Large intestine (tissue), 3 donors: ENCODE measurements at regions not wholly inside any gene's neighbourhood (a gene's known extent, or its start where the extent isn't known, plus 50 kb on each side); places are given as distances from the start of the nearest gene placed in this dataset.

ENCODE experiments used
- DNase-seq, 2 donors: peaks; one replicate each; pipeline versions ENCODE4 v3.0.0 to v3.0.0-alpha.2; 2013
- H3K27ac ChIP-seq: one replicate; pipeline ENCODE4 v1.5.1; 2013; ENCODE audit warnings: low read length
- H3K27me3 ChIP-seq: 2 replicates; pipeline ENCODE4 v1.6.1; 2013; ENCODE audit warnings: low read length; ENCODE audit not compliant: control insufficient read depth, insufficient read depth
- H3K36me3 ChIP-seq: 2 replicates; pipeline ENCODE4 v1.6.1; 2013; ENCODE audit warnings: low read length; ENCODE audit not compliant: control insufficient read depth, insufficient read depth
- H3K4me1 ChIP-seq: one replicate; pipeline ENCODE4 v1.6.1; 2013; ENCODE audit warnings: low read length; ENCODE audit not compliant: control insufficient read depth, insufficient read depth
- H3K4me3 ChIP-seq: one replicate; pipeline ENCODE4 v1.5.1; 2013; ENCODE audit warnings: low read length
- H3K9me3 ChIP-seq: one replicate; pipeline ENCODE4 v1.6.1; 2013; ENCODE audit warnings: mild to moderate bottlenecking, low read depth, low read length, moderate library complexity; ENCODE audit not compliant: control insufficient read depth
- WGBS: methylation state at CpG from one replicate; pipeline ENCODE4 v1.1.5; 2013; ENCODE audit warnings: low lambda C conversion rate; ENCODE audit not compliant: insufficient coverage; 5-methylcytosine and 5-hydroxymethylcytosine counted together

DNA sequence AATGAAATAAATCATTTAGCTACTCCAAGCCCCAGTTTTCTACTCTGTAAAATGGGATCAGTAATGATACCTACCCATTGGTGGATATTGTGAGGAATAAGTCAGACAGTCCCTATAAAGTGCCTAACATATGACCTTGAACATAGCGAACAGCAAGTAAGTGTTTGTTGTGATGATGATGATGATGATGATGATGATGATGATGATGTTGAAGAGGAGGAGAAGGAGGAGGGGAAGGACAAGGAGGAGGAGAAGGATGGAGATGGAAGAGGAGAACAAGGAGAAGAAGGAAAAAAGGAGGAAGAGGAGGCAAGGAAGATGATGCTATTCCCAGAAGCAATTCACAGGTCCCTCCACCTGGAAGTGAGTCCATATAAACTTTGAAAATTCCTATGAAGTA is 264.3 kb downstream of the MAFB start:
- no peak overlapping the region for H3K4me3 ChIP-seq
- H3K9me3 ChIP-seq = no peaks in the 10 kb centered on the region
- no peaks in the 10 kb centered on the region for H3K4me1 ChIP-seq
- H3K27me3 ChIP-seq = peaks cover 5% of the 10 kb centered on the region
- no peak for DNase-seq
- H3K27ac ChIP-seq = no peak overlapping the region
- H3K36me3 ChIP-seq = no peaks in the 10 kb centered on the region
- WGBS = 83% methylated on average over 1 of the region's 1 CpG

DNA sequence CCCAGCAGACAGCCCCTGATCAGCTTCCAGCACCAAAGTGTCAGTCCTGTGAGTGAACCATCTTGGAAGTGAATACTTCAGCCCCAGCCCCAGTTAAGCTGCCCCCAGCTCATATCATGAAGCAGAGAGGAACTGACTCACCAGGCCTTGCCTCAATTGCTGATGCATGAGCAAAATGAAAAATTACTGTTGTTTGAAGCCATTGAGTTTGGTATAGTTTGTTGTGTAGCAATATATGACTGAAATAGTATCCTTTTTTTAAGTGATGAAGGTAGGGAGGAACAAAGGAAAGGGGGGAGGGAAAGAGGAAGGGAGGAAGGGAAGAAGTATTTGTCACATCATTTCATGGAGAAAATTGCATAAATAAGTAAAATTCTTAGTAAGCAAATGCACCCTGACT is 266.4 kb downstream of the MAFB start:
- Histone ChIP-seq H3K4me1 (no peaks in the 10 kb centered on the region), H3K36me3 (no peaks in the 10 kb centered on the region), H3K27me3 (peaks cover 5% of the 10 kb centered on the region), H3K4me3 (no peak overlapping the region), H3K9me3 (no peaks in the 10 kb centered on the region), H3K27ac (no peak overlapping the region)
- no peak for DNase-seq

DNA sequence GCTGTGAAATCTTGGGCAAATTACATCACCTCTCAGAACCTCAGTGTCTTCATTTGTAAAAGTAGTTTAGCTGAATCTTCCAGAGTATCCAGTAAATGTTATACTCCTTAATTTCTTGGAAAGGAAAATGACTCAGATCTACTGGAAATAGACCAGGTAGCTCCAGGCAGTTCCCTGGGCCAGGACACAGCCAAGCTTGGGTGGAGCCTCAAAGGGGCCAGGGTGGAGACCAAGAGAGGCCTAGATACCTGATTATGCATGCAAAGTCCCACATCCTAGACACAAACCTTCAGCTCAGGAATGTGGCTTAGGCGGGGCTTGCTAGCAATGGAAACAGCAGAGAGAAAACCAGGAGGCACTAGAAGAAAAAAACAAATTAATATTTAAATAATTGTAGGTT is 272.8 kb downstream of the MAFB start:
- WGBS = no CpG with 5 or more reads among the region's 1 CpG
- Histone ChIP-seq H3K27me3 (no peaks in the 10 kb centered on the region), H3K4me3 (no peak overlapping the region), H3K36me3 (no peaks in the 10 kb centered on the region), H3K4me1 (no peaks in the 10 kb centered on the region), H3K27ac (no peak overlapping the region), H3K9me3 (peaks cover 2% of the 10 kb centered on the region)
- no peak for DNase-seq

DNA sequence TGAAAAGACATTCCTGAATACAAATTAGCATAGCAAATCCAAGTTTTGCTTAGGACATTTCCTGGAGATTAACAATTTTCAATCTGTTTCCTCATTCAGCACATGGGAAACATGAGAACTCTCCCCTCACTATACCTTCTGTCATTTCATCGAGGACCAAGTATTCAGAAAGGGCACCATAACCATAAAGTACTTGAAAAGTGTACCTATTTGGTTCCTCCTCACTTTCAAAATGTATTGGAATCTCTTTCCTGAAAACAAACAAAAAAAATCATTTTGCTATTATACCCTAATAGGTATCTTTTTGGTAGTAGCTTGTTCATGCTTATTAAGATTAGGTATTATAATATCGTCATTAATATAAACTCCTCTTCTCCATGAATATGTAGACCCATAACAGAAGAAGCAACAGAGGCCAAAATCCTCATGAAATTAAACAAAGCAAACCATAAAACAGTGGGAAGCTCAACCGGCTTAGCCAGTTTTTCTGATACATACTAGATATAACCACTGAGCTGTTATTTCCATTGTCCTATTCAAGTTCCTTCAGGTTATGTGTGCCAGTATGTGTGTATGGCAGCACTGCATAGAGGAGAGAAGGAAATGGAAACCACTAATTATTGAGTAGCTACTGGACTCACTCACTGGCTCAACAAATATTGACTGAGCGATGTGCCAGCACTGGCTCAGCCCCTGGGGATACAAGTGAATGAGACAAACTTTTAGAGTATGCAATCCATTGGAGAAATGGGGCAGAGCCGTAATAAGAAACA is 274.0 kb downstream of the MAFB start:
- H3K4me3 ChIP-seq = no peak overlapping the region
- 71% methylated on average over 1 of the region's 5 CpGs for WGBS
- no peaks in the 10 kb centered on the region for H3K36me3 ChIP-seq
- peaks cover 2% of the 10 kb centered on the region for H3K9me3 ChIP-seq
- DNase-seq = peak; percentile 12 to 53
- H3K27me3 ChIP-seq = no peaks in the 10 kb centered on the region
- H3K4me1 ChIP-seq = no peaks in the 10 kb centered on the region
- no peak overlapping the region for H3K27ac ChIP-seq

DNA sequence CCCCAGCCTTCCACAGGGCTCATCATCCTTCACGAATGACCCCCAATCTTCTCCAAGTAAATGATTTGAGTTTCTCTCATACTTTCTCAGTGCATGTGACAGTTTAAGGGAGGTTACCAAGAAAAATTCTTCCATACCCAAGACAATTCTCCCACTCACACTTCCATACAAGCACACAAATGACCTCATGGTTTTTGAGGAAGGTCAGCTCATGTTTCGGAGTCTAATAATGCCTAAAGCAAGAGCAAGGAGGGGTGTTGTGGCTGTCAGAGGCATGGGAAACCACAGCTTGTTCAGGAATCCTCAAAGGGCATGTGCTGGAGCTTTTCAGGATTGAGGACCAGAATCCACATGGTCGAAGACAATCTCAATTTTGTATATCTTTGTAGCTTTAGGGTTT is 279.0 kb downstream of the MAFB start:
- H3K27ac ChIP-seq = no peak overlapping the region
- WGBS = no CpG with 5 or more reads among the region's 3 CpGs
- no peaks in the 10 kb centered on the region for H3K4me1 ChIP-seq
- H3K27me3 ChIP-seq = no peaks in the 10 kb centered on the region
- H3K36me3 ChIP-seq = no peaks in the 10 kb centered on the region
- no peak overlapping the region for H3K4me3 ChIP-seq
- no peaks in the 10 kb centered on the region for H3K9me3 ChIP-seq
- DNase-seq = no peak

DNA sequence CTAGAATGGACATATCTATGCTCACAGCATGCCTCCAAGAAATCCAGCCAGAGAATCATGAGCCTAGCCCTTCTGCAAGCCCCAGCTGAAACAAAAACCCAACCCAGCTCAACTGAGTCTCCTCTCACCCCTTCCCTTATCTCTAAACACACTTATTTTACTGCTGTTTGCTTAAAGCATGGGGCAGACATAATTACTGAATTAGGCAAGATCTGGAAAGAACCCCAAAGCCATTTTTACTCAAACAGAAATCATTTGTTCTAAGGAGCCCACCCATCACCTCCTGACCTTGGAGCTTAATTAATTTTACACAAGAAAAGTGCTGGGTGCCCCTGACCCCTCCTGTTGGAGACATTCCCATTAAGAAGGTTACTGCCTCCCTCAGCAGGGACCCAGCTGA is 291.6 kb downstream of the MAFB start:
- DNase-seq = no peak
- no peaks in the 10 kb centered on the region for H3K9me3 ChIP-seq
- H3K36me3 ChIP-seq = no peaks in the 10 kb centered on the region
- H3K27me3 ChIP-seq = no peaks in the 10 kb centered on the region
- H3K27ac ChIP-seq = no peak overlapping the region
- H3K4me1 ChIP-seq = no peaks in the 10 kb centered on the region
- no peak overlapping the region for H3K4me3 ChIP-seq

DNA sequence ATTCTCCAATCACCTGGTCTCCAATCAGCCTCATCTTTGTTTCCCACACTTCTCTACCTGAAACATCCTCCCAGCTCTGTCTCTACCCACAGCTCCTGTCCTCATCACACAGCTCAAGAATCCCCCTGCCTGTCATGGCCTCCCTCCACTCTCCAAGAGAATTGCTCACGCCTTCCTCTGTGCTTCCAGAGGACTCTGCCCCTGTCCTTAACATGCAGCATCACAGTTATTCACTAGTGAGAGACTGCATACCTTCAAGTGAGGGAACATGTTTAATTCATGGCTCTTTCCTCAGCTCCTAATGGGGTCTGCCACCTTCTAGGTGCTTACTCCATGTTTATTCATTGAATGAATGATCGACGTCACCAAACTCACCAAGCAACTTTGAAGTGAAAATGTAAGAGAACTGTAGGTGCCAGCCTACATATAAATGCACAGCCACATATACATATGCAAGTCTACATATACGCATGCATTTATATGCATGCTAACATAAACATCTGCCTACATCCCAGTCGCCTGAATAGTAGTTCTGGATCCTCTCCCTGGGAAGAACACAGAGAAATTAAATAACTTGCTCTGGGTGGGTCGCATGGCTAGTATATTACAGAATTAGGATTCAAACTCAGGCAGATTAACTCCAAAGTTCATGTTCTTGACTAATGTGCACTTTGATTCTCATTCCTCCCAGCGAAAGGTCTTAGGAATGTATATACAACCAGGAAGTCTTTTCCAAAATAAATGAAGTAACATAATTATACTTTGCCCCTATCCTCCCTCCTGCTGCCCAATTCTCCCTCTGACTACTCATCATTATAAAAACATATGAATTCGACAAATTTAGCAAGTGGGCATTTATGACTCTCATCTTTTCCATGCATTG is 295.6 kb downstream of the MAFB start:
- DNase-seq = peak; percentile 9 to 17
- WGBS = 60% methylated on average over 2 of the region's 8 CpGs
- no peaks in the 10 kb centered on the region for H3K9me3 ChIP-seq
- no peaks in the 10 kb centered on the region for H3K27me3 ChIP-seq
- no peak overlapping the region for H3K27ac ChIP-seq
- H3K4me1 ChIP-seq = no peaks in the 10 kb centered on the region
- H3K4me3 ChIP-seq = no peak overlapping the region
- no peaks in the 10 kb centered on the region for H3K36me3 ChIP-seq

DNA sequence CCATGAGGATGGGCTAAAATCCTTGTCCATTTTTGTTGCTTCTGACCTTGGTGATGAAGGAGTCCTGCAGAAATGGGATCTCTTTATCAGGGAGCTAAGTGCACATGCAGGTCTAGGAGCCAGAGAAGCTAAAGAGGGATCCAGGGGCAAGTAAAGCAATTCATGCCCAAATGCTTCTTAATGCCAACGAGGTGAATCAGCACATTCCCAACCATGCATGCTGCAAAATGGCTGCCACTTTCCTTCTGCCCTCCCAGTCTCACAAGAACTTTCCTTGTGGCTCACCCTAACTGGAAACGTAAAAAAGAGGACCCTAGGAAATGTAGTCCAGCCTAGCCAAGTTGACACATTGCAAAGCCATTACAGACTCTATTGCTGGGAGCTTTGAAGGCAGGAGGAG is 298.4 kb downstream of the MAFB start:
- H3K4me1 ChIP-seq = no peaks in the 10 kb centered on the region
- H3K36me3 ChIP-seq = no peaks in the 10 kb centered on the region
- H3K4me3 ChIP-seq = no peak overlapping the region
- H3K9me3 ChIP-seq = peaks cover 3% of the 10 kb centered on the region
- no peak overlapping the region for H3K27ac ChIP-seq
- WGBS = no CpG with 5 or more reads among the region's 2 CpGs
- no peak for DNase-seq
- no peaks in the 10 kb centered on the region for H3K27me3 ChIP-seq

DNA sequence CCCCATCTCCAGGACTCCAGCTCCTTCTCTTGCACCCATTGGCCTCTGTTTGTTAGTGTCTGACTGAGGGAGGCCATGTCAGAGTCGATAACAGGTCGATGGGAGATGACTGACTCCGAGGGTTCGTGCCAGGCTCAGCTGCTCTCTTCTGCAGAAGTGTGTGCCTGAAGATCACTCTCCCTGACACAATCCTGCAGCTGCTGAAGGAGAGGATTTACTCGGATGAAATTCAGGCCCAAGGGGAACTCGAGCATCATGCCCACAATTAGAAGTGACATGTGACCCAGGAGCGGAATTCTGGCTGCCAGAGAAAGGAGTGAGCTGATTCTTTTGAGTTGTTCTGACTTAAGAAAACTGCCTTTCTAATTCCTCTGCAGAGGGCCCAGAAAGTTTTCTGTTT is 318.2 kb downstream of the MAFB start:
- Histone ChIP-seq H3K27me3 (no peaks in the 10 kb centered on the region), H3K36me3 (no peaks in the 10 kb centered on the region), H3K9me3 (no peaks in the 10 kb centered on the region), H3K4me3 (no peak overlapping the region), H3K4me1 (no peaks in the 10 kb centered on the region), H3K27ac (no peak overlapping the region)
- DNase-seq = no peak
- WGBS = no CpG with 5 or more reads among the region's 7 CpGs

DNA sequence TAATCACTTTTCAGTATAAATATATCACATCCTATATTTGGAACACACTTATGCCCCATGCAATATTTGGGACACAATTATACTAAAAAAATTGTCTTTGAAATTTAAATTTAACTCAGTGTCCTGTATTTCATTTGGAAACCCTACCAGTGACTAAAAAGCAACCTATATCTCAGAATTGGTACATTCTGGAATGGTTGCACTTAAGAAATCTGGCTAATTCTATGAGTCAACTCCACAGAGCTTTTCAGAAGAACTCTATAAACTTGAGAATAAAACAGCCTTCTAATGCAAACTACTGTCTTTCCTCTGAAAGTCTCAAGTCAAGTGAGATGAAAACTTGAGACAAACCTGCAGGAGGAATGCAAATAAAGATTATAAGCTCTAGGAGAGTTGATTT is 320.2 kb downstream of the MAFB start:
- no peak for DNase-seq
- peaks cover 2% of the 10 kb centered on the region for H3K27me3 ChIP-seq
- no peaks in the 10 kb centered on the region for H3K9me3 ChIP-seq
- H3K4me3 ChIP-seq = no peak overlapping the region
- no peaks in the 10 kb centered on the region for H3K36me3 ChIP-seq
- H3K4me1 ChIP-seq = no peaks in the 10 kb centered on the region
- H3K27ac ChIP-seq = no peak overlapping the region

DNA sequence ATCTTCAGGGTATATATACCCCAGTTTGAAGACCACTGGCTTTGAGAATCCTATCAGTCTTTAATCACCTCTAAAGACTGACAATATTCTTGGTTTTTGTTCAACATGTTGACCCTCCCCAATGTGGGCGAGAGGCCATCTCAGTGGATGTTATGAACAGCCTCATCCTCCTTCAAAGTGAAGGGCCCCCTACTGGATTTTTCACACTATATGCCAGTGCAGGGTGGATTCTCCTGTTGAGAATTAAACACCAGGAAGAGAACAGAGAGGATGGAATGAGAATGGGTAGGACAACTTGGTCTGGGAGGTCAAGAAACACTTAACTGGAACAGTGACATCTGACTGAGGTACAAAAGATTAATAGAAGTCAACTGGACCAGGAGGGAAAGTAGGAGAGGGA is 327.1 kb downstream of the MAFB start:
- DNase-seq = no peak
- no CpG with 5 or more reads among the region's 1 CpG for WGBS
- Histone ChIP-seq H3K4me3 (no peak overlapping the region), H3K4me1 (no peaks in the 10 kb centered on the region), H3K27ac (no peak overlapping the region), H3K9me3 (no peaks in the 10 kb centered on the region), H3K27me3 (peaks cover 2% of the 10 kb centered on the region), H3K36me3 (no peaks in the 10 kb centered on the region)
